ENCODE measurements at regions not wholly inside any gene's neighbourhood (a gene's known extent, or its start where the extent isn't known, plus 50 kb on each side); places are given as distances from the start of the nearest gene placed in this dataset.

DNA sequence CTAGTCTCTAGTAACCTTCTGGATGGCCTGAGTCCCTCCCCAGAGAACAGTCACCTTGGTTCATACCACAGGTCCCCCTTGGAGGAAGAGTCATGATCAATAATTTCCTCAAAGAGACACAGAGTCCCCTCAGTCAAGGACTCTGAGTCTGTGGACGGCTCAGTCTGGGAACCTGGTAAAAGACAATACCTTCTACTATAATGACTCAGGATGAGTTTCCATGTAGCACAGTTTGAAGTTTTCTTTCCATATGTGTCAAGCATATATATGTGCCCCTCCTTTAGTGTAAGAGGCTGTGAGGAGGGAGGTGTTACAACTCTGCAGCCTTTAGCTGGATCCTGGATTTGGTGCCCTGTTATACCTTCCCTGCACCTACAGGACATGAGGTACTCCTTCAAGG lies 54.4 kb upstream of the TSKU start:
- H3K9me3 ChIP-seq, result no peaks in the 10 kb centered on the region
- H3K4me1 ChIP-seq (ENCODE audit: control insufficient read depth in 1 of 2, insufficient read depth in 1 of 2, low read depth in 1 of 2, low read length in 1 of 2), result no peaks in the 10 kb centered on the region
- H3K4me3 ChIP-seq (ENCODE audit: low read depth in 1 of 2, low read length in 1 of 2), result no peak overlapping the region
- no peaks in the 10 kb centered on the region for H3K36me3 ChIP-seq
- TF ChIP-seq, protein P1, sequence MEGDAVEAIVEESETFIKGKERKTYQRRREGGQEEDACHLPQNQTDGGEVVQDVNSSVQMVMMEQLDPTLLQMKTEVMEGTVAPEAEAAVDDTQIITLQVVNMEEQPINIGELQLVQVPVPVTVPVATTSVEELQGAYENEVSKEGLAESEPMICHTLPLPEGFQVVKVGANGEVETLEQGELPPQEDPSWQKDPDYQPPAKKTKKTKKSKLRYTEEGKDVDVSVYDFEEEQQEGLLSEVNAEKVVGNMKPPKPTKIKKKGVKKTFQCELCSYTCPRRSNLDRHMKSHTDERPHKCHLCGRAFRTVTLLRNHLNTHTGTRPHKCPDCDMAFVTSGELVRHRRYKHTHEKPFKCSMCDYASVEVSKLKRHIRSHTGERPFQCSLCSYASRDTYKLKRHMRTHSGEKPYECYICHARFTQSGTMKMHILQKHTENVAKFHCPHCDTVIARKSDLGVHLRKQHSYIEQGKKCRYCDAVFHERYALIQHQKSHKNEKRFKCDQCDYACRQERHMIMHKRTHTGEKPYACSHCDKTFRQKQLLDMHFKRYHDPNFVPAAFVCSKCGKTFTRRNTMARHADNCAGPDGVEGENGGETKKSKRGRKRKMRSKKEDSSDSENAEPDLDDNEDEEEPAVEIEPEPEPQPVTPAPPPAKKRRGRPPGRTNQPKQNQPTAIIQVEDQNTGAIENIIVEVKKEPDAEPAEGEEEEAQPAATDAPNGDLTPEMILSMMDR (IDR thresholded peaks at IDR 0.05), result no peak
- H3K27ac ChIP-seq, result no peak overlapping the region
- peaks cover 71% of the 10 kb centered on the region for H3K27me3 ChIP-seq

DNA sequence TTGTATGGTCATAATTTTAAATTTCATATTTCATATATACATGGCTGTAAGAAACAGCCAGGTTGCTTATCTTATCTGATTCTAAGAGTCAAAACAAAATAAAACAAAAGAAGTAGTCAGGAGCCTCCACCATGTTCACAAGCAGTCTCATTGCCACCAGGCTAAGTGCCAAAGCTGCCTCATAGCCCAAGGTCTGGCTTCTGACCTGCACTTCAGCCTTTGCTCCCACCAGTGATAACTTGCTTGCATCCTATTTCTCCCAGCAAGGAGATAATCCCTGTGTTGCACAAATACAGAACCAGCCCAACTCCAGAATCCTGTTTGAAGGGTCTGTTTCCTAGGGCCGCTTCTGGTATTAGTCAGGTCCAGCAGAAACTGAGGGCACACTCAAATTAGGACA lies 53.9 kb upstream of the TSKU start:
- TF ChIP-seq, protein P1 (IDR thresholded peaks at IDR 0.05), result no peak

DNA sequence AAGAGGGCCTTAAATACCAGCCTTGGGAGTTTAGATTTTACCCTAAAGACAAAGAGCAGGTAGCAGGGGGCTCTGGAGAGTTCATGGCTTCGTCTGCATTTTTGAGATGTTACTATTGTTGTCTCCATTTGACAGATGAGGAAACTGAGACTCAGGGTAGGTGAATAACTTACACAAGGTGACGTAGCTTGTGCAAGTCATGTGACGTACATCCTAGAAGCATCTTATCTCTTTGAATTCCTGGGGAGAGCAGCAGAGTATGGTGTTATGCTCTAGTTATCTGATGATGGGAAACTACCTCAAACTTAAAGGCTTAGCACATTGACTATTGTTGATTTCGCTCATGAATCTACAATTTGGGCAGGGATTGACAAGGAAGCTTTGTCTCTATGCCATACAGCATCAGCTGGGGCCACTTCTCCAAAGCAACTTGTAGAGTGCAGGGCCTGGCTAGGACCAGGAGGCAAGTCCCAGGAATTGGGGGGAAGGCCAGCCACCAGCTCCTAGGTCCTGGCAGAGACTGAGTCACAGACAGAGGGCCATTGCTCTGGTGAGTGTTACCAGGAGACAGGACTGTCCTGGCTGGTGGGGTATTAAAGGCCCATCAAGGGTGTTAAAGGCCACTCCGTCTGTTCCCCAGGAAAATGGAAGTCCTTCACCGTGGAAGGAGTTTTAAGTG lies 52.1 kb upstream of the TSKU start:
- TF ChIP-seq, protein P1 (IDR thresholded peaks at IDR 0.05), result no peak
- no peak overlapping the region for H3K27ac ChIP-seq
- H3K27me3 ChIP-seq, result peaks cover 60% of the 10 kb centered on the region
- no peaks in the 10 kb centered on the region for H3K4me1 ChIP-seq (ENCODE audit: control insufficient read depth in 1 of 2, insufficient read depth in 1 of 2, low read depth in 1 of 2, low read length in 1 of 2)
- H3K4me3 ChIP-seq (ENCODE audit: low read depth in 1 of 2, low read length in 1 of 2), result no peak overlapping the region
- no peaks in the 10 kb centered on the region for H3K36me3 ChIP-seq
- H3K9me3 ChIP-seq, result no peaks in the 10 kb centered on the region

More for the DNA sequence above, 53.9 kb upstream of the TSKU start:
- Histone ChIP-seq H3K27me3 (peaks cover 67% of the 10 kb centered on the region), H3K36me3 (no peaks in the 10 kb centered on the region), H3K4me1 (ENCODE audit: control insufficient read depth in 1 of 2, insufficient read depth in 1 of 2, low read depth in 1 of 2, low read length in 1 of 2) (no peaks in the 10 kb centered on the region), H3K27ac (no peak overlapping the region), H3K4me3 (ENCODE audit: low read depth in 1 of 2, low read length in 1 of 2) (no peak overlapping the region), H3K9me3 (no peaks in the 10 kb centered on the region)

DNA sequence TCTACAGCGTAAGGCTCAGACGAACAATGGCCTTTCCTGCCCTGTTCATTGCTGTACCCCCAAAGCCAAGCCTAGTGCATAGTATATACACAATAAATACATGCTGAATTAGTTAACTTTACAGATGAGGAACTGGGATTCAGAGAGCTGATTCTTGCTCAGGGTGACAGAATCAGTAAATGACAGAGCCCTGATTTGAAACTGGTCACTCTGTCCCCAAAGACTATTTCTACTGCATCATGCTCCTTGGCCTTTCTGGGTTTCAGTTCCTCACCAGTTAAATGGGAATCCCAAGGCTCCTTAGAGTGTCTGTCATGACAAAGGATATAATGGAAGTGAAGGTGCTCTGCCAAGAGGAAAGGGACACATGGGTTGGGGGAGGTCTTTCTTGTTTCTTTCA lies 50.5 kb upstream of the TSKU start:
- Histone ChIP-seq H3K36me3 (no peaks in the 10 kb centered on the region), H3K27me3 (peaks cover 44% of the 10 kb centered on the region), H3K27ac (no peak overlapping the region), H3K9me3 (no peaks in the 10 kb centered on the region), H3K4me1 (ENCODE audit: control insufficient read depth in 1 of 2, insufficient read depth in 1 of 2, low read depth in 1 of 2, low read length in 1 of 2) (no peaks in the 10 kb centered on the region), H3K4me3 (ENCODE audit: low read depth in 1 of 2, low read length in 1 of 2) (no peak overlapping the region)
- TF ChIP-seq, protein P1 (IDR thresholded peaks at IDR 0.05), result no peak
